ENCODE measurements at regions not wholly inside any gene's neighbourhood (a gene's known extent, or its start where the extent isn't known, plus 50 kb on each side); places are given as distances from the start of the nearest gene placed in this dataset.

DNA sequence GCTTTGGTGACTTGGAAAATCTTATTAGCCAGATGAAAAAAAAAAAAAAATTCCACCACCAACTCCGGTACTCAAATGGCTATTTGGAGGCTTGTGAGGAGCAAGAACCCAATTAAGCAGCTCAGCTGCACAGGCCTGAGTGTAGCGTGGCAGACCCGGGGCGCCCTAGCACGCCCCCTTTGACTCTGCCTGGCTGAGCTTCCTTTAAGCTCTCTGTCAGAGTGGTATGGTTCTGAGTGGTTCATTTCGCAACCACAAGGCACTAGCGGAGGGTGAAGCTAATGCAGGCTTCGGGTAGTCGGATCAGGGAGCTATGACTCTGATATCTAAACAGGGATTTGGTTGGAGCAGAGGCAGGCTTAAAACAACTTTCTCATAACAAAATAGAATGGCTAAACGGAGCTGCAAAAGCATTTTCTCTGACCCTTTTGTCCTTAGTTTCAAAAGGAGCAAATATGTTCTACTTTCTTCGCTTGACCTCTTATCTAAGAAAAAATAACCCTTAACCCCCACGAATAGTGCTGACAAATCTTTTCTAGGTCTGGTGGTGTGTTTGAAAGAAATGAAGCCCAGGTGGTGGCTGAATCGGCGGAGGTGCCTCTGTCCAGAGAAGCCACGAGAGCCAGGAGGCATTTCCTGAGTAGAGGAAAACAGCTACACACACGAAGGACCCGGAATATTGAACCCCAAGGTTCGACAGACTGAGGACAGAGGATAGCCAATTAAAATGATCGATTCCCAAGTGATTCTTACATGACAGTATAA, 285.4 kb upstream of the GLI3 start:
- no peaks in the 10 kb centered on the region for H4K20me1 ChIP-seq (ENCODE audit: insufficient read depth)
- RAD21 ChIA-PET (ENCODE audit: low non-redundant PET in 1 of 2, low total read pairs in 2 of 2, uncharacterized antibody in 2 of 2, unreplicated experiment in 2 of 2): no interaction called here

More for the DNA sequence above, 285.4 kb upstream of the GLI3 start:
- no peaks in the 10 kb centered on the region for H3K4me1 ChIP-seq (ENCODE audit: control insufficient read depth in 1 of 2, insufficient read depth in 2 of 2, low read length in 2 of 2)
- no peak overlapping the region for H3K27ac ChIP-seq (ENCODE audit: low read depth, low read length)
- CTCF ChIA-PET: no interaction called here
- no peaks in the 10 kb centered on the region for H3K9me2 ChIP-seq (ENCODE audit: insufficient read depth)
- no peak for DNase-seq (ENCODE audit: low read depth, low spot score)
- H3K4me3 ChIP-seq (replicated peaks in 1 of 2; ENCODE audit: low read depth in 1 of 2, low read length in 2 of 2): no peak overlapping the region
- no peak overlapping the region for H3K9ac ChIP-seq (ENCODE audit: low read length)
- no peaks in the 10 kb centered on the region for H3K36me3 ChIP-seq (ENCODE audit: control insufficient read depth in 1 of 2, insufficient read depth in 2 of 2, low read length in 2 of 2)
- POLR2A ChIA-PET: no interaction called here
- TF ChIP-seq ATF3 (IDR thresholded peaks at IDR 0.05) (no peak), CTCF (IDR thresholded peaks at IDR 0.05 in 2 of 3, conservative IDR thresholded peaks at IDR 0.05 in 1 of 3; ENCODE audit: borderline replicate concordance in 1 of 3, insufficient read depth in 1 of 3, low read depth in 2 of 3, low read length in 2 of 3) (no peak), EZH2phosphoT487 (IDR thresholded peaks at IDR 0.05; ENCODE audit: borderline replicate concordance) (no peak), TCF7L2 (IDR thresholded peaks at IDR 0.05; ENCODE audit: borderline replicate concordance, extremely low read depth, insufficient read depth, insufficient read length) (no peak)
- no peak overlapping the region for H2AFZ ChIP-seq (ENCODE audit: low read depth, low read length, poor library complexity, severe bottlenecking)
- ATAC-seq: no peak
- peaks cover 0 to 4% of the 10 kb centered on the region in 2 experiments; a peak in 2 of 4 replicates for H3K9me3 ChIP-seq (ENCODE audit: control insufficient read depth in 1 of 2, insufficient read depth in 1 of 2, low read depth in 1 of 2, low read length in 2 of 2)
- no peaks in the 10 kb centered on the region for H3K27me3 ChIP-seq (ENCODE audit: insufficient read depth, low read length)
- H3K4me2 ChIP-seq (ENCODE audit: low read length): no peak overlapping the region
- no TSS peak for BruUV-seq (replicated peaks)
- intact Hi-C loops (cut with micrococcal nuclease): no loop called here
- H3K79me2 ChIP-seq (ENCODE audit: insufficient read depth, low read length): no peaks in the 10 kb centered on the region
